Uterus (tissue), 3 donors: ENCODE measurements at regions not wholly inside any gene's neighbourhood (a gene's known extent, or its start where the extent isn't known, plus 50 kb on each side); places are given as distances from the start of the nearest gene placed in this dataset.

ENCODE experiments used
- DNase-seq, 2 donors: peaks; one replicate each; pipeline ENCODE4 v3.0.0-alpha.2; 2019 to 2020
- H3K27ac ChIP-seq, 2 donors: fragments of 200-600 bp; sonication (generic); 1 replicate in 1 of 2; 2 replicates in 1 of 2; pipeline ENCODE4 v1.5.1; 2016 to 2018
- H3K27me3 ChIP-seq, 2 donors: fragments of 200-600 bp; sonication (generic); one replicate each; pipeline ENCODE4 v1.5.1; 2018 to 2019; ENCODE audit warnings: control low read depth in 1 of 2
- H3K36me3 ChIP-seq, 2 donors: fragments of 200-600 bp; sonication (generic); one replicate each; pipeline ENCODE4 v1.5.1; 2019; ENCODE audit warnings: control low read depth in 1 of 2
- H3K4me1 ChIP-seq, 2 donors: fragments of 200-600 bp; sonication (generic); one replicate each; pipeline ENCODE4 v1.5.1; 2018 to 2019; ENCODE audit warnings: control low read depth in 1 of 2
- H3K4me3 ChIP-seq, 2 donors: fragments of 200-600 bp; sonication (generic); 1 replicate in 1 of 2; 2 replicates in 1 of 2; pipeline ENCODE4 v1.5.1; 2018 to 2019; ENCODE audit warnings: mild to moderate bottlenecking in 1 of 2
- H3K9me3 ChIP-seq, 2 donors: fragments of 200-600 bp; sonication (generic); one replicate each; pipeline ENCODE4 v1.5.1; 2019; ENCODE audit warnings: control low read depth in 1 of 2
- POLR2A ChIP-seq, 2 donors: fragments of 450-650 bp; IDR thresholded peaks; one replicate each; pipeline ENCODE4 v1.6.1; 2016; ENCODE audit warnings: antibody characterized with exemption in 2 of 2, mild to moderate bottlenecking in 1 of 2, moderate library complexity in 1 of 2
- intact Hi-C: fragments of 100-400 bp; cut with DNase I; formaldehyde crosslinking; loops from one replicate; pipeline ENCODE4 v1.15.1; 2023; ENCODE audit warnings: low total_unique reads
- TF ChIP-seq, protein P1 (sequence below), 4 experiments: fragments of 200-600 bp in 2 of 4; fragments of 450-650 bp in 2 of 4; sonication (generic) in 2 of 4; IDR thresholded peaks; one replicate each; pipeline ENCODE4 v1.5.1; 2016 to 2019; ENCODE audit warnings: antibody characterized with exemption in 4 of 4, mild to moderate bottlenecking in 2 of 4, moderate library complexity in 1 of 4
- donor health status: DM: yes; HTN: yes; CAD: no.

DNA sequence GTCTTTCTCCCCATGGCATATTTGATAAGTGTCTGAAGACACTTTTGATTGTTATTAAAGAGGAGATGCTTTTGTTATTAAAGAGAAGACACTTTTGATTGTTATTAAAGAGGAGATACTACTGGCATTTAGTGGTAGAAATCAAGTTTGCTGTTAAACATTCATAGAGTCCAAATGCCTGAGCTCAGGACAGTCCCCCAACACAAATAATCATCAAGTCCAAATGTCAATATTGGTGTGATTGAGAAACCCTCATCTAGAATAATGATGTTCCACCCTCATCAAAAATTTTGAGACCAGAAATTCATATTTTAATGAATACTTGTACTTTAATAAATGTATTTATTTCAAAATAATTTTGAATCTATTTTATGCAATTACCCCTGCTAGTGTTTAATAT is 1412.9 kb upstream of the PCDH7 start:
- TF ChIP-seq, protein P1, sequence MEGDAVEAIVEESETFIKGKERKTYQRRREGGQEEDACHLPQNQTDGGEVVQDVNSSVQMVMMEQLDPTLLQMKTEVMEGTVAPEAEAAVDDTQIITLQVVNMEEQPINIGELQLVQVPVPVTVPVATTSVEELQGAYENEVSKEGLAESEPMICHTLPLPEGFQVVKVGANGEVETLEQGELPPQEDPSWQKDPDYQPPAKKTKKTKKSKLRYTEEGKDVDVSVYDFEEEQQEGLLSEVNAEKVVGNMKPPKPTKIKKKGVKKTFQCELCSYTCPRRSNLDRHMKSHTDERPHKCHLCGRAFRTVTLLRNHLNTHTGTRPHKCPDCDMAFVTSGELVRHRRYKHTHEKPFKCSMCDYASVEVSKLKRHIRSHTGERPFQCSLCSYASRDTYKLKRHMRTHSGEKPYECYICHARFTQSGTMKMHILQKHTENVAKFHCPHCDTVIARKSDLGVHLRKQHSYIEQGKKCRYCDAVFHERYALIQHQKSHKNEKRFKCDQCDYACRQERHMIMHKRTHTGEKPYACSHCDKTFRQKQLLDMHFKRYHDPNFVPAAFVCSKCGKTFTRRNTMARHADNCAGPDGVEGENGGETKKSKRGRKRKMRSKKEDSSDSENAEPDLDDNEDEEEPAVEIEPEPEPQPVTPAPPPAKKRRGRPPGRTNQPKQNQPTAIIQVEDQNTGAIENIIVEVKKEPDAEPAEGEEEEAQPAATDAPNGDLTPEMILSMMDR (IDR thresholded peaks at IDR 0.05): no peak
- no peak for TF ChIP-seq POLR2A (IDR thresholded peaks at IDR 0.05)
- Histone ChIP-seq H3K9me3 (no peaks in the 10 kb centered on the region), H3K36me3 (no peaks in the 10 kb centered on the region), H3K27ac (no peak overlapping the region), H3K27me3 (no peaks in the 10 kb centered on the region), H3K4me3 (no peak overlapping the region), H3K4me1 (no peaks in the 10 kb centered on the region)
- intact Hi-C loops: no loop called here
- DNase-seq: no peak

DNA sequence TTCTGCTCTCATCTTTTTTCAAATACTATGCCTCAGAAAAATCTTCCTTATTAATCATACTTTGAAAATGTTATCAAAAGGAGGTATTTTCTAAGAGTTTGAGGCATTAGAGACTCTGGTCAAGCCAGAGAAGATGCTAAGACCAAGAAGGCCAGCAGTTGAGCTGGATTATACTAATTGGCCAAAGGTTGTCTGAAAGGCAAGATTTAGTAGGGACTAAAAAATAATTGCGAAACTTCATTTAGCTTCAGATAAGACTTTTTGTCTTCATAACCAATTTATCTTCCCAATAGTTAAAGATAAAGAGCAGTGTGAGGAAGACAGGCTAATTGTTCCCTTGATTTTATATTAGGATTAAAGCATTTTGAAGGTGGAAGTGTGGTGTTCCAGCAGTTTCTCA is 1412.4 kb upstream of the PCDH7 start:
- Histone ChIP-seq H3K4me3 (no peak overlapping the region), H3K9me3 (no peaks in the 10 kb centered on the region), H3K27me3 (no peaks in the 10 kb centered on the region), H3K4me1 (no peaks in the 10 kb centered on the region), H3K36me3 (no peaks in the 10 kb centered on the region), H3K27ac (no peak overlapping the region)
- intact Hi-C loops: no loop called here
- TF ChIP-seq, protein P1 (IDR thresholded peaks at IDR 0.05): no peak
- TF ChIP-seq POLR2A (IDR thresholded peaks at IDR 0.05): no peak
- no peak for DNase-seq

DNA sequence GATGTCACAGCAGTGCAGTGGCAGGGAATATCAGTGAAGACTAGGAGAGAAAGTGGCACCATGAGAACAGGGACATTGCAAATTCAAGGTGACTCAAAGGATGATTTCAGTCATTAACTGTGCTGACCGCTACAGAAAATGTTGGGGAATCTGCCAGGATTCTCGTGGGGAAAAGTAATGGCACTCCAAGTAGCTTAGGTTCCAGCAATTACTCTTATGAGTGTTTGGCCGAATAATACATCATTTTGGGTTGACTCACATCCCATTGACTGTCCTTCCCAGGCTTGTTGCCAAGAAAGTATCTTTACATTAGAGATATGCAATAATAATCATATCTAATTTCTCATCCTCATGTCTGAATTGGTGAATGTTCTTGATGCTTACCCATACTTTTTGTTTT is 1411.1 kb upstream of the PCDH7 start:
- intact Hi-C loops: no loop called here
- H3K4me3 ChIP-seq: no peak overlapping the region
- no peak overlapping the region for H3K27ac ChIP-seq
- DNase-seq: no peak
- H3K27me3 ChIP-seq: no peaks in the 10 kb centered on the region
- no peaks in the 10 kb centered on the region for H3K4me1 ChIP-seq
- H3K36me3 ChIP-seq: no peaks in the 10 kb centered on the region
- H3K9me3 ChIP-seq: no peaks in the 10 kb centered on the region
- TF ChIP-seq, protein P1 (IDR thresholded peaks at IDR 0.05): no peak
- no peak for TF ChIP-seq POLR2A (IDR thresholded peaks at IDR 0.05)

DNA sequence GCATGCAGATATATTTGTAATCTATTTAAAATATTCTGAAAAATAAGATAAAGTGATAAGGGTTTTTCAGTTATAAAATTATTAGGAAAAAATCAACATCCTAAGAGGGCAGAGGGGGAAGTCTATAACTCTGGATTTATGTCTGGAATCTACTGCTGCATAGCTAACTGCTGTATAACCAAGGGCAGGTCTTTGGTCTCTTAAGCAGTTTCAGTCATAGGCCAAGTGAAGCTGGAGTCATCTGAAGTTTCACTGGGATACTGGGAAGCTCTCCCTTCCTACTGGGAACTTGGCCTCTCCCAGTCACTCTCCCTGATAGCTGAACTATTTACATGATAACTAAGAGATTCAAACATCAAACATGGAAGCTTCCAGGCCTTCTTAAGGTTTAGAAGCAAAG is 1409.9 kb upstream of the PCDH7 start:
- H3K4me1 ChIP-seq: no peaks in the 10 kb centered on the region
- TF ChIP-seq, protein P1 (IDR thresholded peaks at IDR 0.05): no peak
- TF ChIP-seq POLR2A (IDR thresholded peaks at IDR 0.05): no peak
- H3K27me3 ChIP-seq: no peaks in the 10 kb centered on the region
- H3K9me3 ChIP-seq: no peaks in the 10 kb centered on the region
- intact Hi-C loops: no loop called here
- H3K4me3 ChIP-seq: no peak overlapping the region
- no peak for DNase-seq
- H3K27ac ChIP-seq: no peak overlapping the region
- H3K36me3 ChIP-seq: no peaks in the 10 kb centered on the region

DNA sequence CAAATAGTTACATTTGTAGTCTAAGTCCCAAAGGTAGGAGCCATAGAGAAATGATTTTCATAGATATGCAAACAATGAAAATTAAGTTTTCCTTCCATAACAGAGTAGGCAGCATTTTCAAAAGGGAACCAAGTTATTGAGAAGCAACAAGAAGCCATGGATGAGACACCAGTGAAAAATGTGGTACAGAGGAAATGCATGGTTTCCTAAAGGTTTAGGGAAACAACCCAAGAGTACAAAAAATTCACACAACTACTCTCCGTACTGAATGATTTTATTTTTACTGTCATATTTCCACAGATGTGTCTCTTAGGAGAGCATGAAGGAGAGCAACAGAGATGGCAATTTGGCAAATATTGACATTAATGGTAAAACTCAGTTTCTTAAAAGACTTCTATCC is 1408.9 kb upstream of the PCDH7 start:
- no peak for TF ChIP-seq POLR2A (IDR thresholded peaks at IDR 0.05)
- TF ChIP-seq, protein P1 (IDR thresholded peaks at IDR 0.05): no peak
- Histone ChIP-seq H3K4me1 (no peaks in the 10 kb centered on the region), H3K36me3 (no peaks in the 10 kb centered on the region), H3K27me3 (no peaks in the 10 kb centered on the region), H3K4me3 (no peak overlapping the region), H3K9me3 (no peaks in the 10 kb centered on the region), H3K27ac (no peak overlapping the region)
- DNase-seq: no peak
- intact Hi-C loops: no loop called here
